ENCODE measurements at regions not wholly inside any gene's neighbourhood (a gene's known extent, or its start where the extent isn't known, plus 50 kb on each side); places are given as distances from the start of the nearest gene placed in this dataset.

DNA sequence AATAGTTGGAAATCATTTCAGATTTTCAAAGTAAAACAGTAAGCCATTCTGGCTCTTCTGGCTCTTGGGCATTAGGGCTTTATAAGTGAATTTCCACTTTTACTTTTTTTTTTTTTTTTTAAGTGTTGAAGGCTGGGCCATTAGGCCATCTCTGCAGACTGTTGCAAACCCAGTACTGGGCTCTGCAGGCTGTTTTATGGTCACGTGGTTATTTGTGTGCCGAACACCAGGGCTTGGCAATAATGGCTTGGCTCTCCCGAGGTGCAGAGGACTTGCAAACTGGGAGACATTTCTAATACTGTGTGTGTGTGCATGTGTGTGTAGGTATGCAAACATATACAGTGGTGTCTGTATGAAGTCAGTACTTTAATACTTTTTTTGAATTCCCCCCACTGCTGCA is 194.9 kb upstream of the CDH5 start:
- Histone ChIP-seq H3K9me3 (no peaks in the 10 kb centered on the region), H3K27me3 (no peaks in the 10 kb centered on the region), H3K4me1 (no peaks in the 10 kb centered on the region), H3K4me3 (no peak overlapping the region), H3K27ac (no peak overlapping the region), H3K36me3 (replicated peaks in 1 of 2; ENCODE audit: insufficient read depth in 1 of 2, low read depth in 2 of 2) (no peaks in the 10 kb centered on the region)
- intact Hi-C loops (cut with DNase I) = no loop called here
- ATAC-seq (no peak), DNase-seq (no peak)
- no peak for TF ChIP-seq POLR2A (IDR thresholded peaks at IDR 0.05)
- TF ChIP-seq, protein P1, sequence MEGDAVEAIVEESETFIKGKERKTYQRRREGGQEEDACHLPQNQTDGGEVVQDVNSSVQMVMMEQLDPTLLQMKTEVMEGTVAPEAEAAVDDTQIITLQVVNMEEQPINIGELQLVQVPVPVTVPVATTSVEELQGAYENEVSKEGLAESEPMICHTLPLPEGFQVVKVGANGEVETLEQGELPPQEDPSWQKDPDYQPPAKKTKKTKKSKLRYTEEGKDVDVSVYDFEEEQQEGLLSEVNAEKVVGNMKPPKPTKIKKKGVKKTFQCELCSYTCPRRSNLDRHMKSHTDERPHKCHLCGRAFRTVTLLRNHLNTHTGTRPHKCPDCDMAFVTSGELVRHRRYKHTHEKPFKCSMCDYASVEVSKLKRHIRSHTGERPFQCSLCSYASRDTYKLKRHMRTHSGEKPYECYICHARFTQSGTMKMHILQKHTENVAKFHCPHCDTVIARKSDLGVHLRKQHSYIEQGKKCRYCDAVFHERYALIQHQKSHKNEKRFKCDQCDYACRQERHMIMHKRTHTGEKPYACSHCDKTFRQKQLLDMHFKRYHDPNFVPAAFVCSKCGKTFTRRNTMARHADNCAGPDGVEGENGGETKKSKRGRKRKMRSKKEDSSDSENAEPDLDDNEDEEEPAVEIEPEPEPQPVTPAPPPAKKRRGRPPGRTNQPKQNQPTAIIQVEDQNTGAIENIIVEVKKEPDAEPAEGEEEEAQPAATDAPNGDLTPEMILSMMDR (IDR thresholded peaks at IDR 0.05) = no peak
- 58 to 70% methylated on average over 3 of the region's 3 CpGs for WGBS, 2 donors

DNA sequence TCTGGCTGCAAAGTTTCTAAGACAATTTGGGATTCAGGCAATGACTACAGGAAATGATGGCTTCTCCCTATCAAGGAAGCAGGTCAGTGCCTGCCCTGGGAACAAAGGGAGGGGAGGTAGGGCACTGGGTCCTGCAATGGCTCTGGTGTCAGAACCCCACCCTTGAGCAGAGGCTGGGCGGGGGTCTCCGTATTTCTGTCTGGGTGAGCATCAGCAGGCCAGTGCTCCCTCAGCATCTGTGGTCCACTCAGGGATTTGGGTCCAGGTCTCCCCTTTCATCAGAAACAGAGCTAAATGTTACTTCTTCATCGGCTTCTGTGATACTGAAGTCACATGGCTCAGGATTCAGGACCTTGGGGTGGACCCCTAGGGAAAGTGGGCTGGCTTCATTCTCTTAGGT is 195.5 kb upstream of the CDH5 start:
- intact Hi-C loops (cut with DNase I) = no loop called here
- no peaks in the 10 kb centered on the region for H3K4me1 ChIP-seq
- no peak overlapping the region for H3K27ac ChIP-seq
- H3K9me3 ChIP-seq = no peaks in the 10 kb centered on the region
- H3K4me3 ChIP-seq = no peak overlapping the region
- no peaks in the 10 kb centered on the region for H3K27me3 ChIP-seq
- no peaks in the 10 kb centered on the region for H3K36me3 ChIP-seq (replicated peaks in 1 of 2; ENCODE audit: insufficient read depth in 1 of 2, low read depth in 2 of 2)
- no peak for TF ChIP-seq POLR2A (IDR thresholded peaks at IDR 0.05)
- TF ChIP-seq, protein P1 (IDR thresholded peaks at IDR 0.05) = no peak
- WGBS, 2 donors = 51 to 72% methylated on average over 3 of the region's 3 CpGs
- DNase-seq (no peak), ATAC-seq (no peak)

DNA sequence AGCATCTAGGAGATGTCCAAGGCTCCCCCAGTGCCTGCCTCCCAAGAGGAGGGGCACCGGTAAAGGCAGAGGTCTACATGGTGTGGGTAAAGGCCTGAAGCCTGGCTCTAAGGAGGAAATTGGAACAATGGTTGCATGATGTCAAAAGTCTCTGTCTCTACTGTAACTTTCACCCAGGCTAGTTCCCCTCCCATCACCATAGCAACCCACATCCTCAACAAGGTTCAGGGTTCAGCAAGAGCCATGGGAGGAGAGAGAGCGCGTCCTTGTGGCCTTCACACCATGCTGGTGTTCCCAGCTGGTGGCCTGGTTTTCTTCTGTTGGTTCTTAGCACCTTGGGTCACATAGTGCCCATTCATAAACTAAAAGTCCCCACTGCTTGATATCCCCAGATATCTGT is 196.7 kb upstream of the CDH5 start:
- TF ChIP-seq, protein P1 (IDR thresholded peaks at IDR 0.05) = no peak
- TF ChIP-seq POLR2A (IDR thresholded peaks at IDR 0.05) = no peak
- 70 to 87% methylated on average over 1 to 3 of the region's 3 CpGs for WGBS, 2 donors
- H3K27me3 ChIP-seq = no peaks in the 10 kb centered on the region
- no peaks in the 10 kb centered on the region for H3K36me3 ChIP-seq (replicated peaks in 1 of 2; ENCODE audit: insufficient read depth in 1 of 2, low read depth in 2 of 2)
- no peak overlapping the region for H3K27ac ChIP-seq
- ATAC-seq (no peak), DNase-seq (no peak)
- no peaks in the 10 kb centered on the region for H3K4me1 ChIP-seq
- H3K4me3 ChIP-seq = no peak overlapping the region
- intact Hi-C loops (cut with DNase I) = no loop called here
- no peaks in the 10 kb centered on the region for H3K9me3 ChIP-seq

DNA sequence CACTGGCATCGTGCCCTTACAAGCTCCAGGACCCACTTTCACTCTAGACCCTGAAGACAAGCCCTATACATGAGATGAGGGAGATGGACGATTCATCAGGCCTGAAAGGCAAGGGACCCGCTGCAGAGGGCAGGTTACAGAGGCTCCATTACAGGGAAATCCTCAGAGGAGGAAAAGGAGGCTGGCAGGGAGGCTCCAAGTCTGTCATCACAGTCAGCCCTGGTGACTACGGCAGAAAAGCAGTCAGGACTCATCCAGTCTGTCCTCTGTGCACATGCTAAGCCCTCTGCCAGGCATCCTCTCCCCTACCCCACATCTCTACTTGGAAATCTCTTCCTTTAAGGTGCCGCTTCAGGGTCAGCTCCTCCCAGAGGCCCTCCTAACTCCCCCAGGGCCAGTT is 197.7 kb upstream of the CDH5 start:
- DNase-seq (no peak), ATAC-seq (no peak)
- WGBS, 2 donors = 45 to 53% methylated on average over 5 of the region's 5 CpGs
- H3K9me3 ChIP-seq = no peaks in the 10 kb centered on the region
- H3K4me3 ChIP-seq = no peak overlapping the region
- no peaks in the 10 kb centered on the region for H3K27me3 ChIP-seq
- intact Hi-C loops (cut with DNase I) = no loop called here
- TF ChIP-seq, protein P1 (IDR thresholded peaks at IDR 0.05) = no peak
- TF ChIP-seq POLR2A (IDR thresholded peaks at IDR 0.05) = no peak
- no peaks in the 10 kb centered on the region for H3K36me3 ChIP-seq (replicated peaks in 1 of 2; ENCODE audit: insufficient read depth in 1 of 2, low read depth in 2 of 2)
- H3K27ac ChIP-seq = no peak overlapping the region
- no peaks in the 10 kb centered on the region for H3K4me1 ChIP-seq

DNA sequence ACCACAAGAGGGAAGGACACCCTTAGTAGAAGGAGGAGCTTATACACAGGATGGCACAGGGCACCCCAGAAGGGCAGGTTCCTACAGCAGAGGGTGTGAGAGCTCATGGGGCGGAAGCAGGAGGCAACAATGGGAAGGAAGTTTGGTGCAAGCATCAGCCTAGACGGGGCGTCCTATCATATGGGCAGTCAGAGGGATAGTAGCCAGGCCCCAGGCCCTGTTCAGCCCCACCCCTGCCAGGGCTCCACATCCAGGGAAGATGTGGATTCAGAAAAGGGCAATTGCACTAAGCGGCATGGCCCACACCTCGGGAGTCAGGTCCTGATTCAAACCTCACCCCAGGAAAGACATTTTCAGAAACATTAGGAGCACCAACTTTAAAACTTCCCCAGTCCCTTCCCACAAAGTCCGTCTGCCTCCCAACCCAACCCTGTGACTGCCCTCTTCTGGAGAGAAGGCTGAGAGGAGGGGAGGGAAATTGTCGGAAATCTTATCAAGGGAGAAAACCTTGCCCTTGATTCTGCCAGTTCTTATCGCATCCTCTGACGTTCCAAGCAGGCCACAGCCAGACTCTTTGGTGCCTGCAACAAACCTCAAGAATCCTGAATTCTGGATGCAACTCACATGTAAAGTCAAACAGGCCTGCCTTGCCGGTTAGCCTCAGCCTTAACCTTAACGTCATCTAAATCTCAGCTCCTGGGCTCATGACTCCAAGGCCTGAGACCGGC is 198.8 kb upstream of the CDH5 start:
- no peak for ATAC-seq
- H3K36me3 ChIP-seq (replicated peaks in 1 of 2; ENCODE audit: insufficient read depth in 1 of 2, low read depth in 2 of 2) = no peaks in the 10 kb centered on the region
- 46 to 54% methylated on average over 11 to 12 of the region's 12 CpGs for WGBS, 2 donors
- DNase-seq = no peak
- no peak for TF ChIP-seq POLR2A (IDR thresholded peaks at IDR 0.05)
- TF ChIP-seq, protein P1 (IDR thresholded peaks at IDR 0.05) = no peak
- intact Hi-C loops (cut with DNase I) = no loop called here
- H3K27me3 ChIP-seq = no peaks in the 10 kb centered on the region
- H3K9me3 ChIP-seq = no peaks in the 10 kb centered on the region
- H3K4me1 ChIP-seq = no peaks in the 10 kb centered on the region
- H3K27ac ChIP-seq = no peak overlapping the region
- H3K4me3 ChIP-seq = no peak overlapping the region
